ENCODE measurements at regions not wholly inside any gene's neighbourhood (a gene's known extent, or its start where the extent isn't known, plus 50 kb on each side); places are given as distances from the start of the nearest gene placed in this dataset.

DNA sequence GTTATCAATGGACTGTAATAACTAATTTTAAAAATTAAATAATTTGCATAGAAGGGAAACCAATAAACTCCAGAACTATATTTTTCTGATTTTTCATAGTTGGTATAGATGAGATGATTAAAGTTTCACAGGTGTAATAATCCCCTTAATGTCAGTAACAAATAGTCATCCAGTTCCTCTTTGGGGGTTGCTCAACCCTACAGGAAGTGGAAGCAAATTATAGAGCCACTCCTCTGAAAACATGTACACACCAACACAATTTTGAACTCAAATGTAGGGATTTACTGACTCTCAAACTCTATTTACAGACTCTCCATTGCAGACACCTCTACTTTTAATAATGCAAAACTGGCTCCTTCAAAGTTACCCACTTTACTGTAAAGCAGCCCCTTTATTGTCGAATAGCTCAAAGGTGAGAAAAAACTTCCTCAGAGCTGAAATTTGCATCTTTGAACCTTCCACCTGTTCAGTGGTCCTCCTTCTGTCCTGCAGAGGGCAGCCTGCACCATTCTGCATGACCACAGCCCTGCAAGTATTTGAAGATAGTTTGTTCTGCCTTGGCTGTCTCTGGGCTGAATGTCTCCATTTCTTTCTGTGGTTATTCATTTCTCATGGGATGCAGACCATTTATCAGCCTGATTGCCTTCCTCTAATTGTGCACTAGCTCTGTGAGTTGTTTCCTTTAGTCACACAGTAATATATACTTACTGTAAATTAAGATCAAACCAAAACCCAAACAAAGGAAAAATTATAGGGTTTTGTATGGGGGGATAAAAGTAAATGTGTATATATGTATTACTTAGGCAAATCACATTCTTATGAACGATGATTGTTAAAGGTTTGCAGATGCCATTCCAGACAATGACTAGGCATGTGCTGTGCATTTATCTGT, 383.2 kb upstream of the SGCD start:
- TF ChIP-seq EP300 (IDR thresholded peaks at IDR 0.05) = no peak
- TF ChIP-seq, protein P1, sequence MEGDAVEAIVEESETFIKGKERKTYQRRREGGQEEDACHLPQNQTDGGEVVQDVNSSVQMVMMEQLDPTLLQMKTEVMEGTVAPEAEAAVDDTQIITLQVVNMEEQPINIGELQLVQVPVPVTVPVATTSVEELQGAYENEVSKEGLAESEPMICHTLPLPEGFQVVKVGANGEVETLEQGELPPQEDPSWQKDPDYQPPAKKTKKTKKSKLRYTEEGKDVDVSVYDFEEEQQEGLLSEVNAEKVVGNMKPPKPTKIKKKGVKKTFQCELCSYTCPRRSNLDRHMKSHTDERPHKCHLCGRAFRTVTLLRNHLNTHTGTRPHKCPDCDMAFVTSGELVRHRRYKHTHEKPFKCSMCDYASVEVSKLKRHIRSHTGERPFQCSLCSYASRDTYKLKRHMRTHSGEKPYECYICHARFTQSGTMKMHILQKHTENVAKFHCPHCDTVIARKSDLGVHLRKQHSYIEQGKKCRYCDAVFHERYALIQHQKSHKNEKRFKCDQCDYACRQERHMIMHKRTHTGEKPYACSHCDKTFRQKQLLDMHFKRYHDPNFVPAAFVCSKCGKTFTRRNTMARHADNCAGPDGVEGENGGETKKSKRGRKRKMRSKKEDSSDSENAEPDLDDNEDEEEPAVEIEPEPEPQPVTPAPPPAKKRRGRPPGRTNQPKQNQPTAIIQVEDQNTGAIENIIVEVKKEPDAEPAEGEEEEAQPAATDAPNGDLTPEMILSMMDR (IDR thresholded peaks at IDR 0.05) = peak in 5 of 6 experiments; percentile 28 to 47 (median 31)
